GM12878 (cell line): ENCODE measurements at regions not wholly inside any gene's neighbourhood (a gene's known extent, or its start where the extent isn't known, plus 50 kb on each side); places are given as distances from the start of the nearest gene placed in this dataset.

Experiments
- ATAC-seq: fragments of 200-7000 bp; cut with Tn5 transposase; 3 replicates; pipeline ENCODE4 v1.9.1; 2020; ENCODE audit warnings: mild to moderate bottlenecking, moderate library complexity
- BruUV-seq: library from RNA; stranded (reverse); fragments of 400-500 nt; replicated peaks from 2 replicates; lab custom pipeline; 2021; lab: Mats Ljungman, UMichigan
- CTCF ChIA-PET: fragments of 300-600 bp; sonication (Branson Sonifier 250); formaldehyde crosslinking; extraction: SDS; loops from one replicate; lab custom pipeline; 2021; ENCODE audit warnings: inconsistent platforms; lab: Yijun Ruan, JAX
- POLR2A ChIA-PET: fragments of 350-600 bp; formaldehyde crosslinking; extraction: SDS; loops from one replicate; lab custom pipeline; 2021; ENCODE audit warnings: inconsistent platforms; lab: Charles Lee
- RAD21 ChIA-PET: fragments of 300-600 bp; sonication (Branson Sonifier 250); formaldehyde crosslinking; loops from one replicate; lab custom pipeline; 2023; ENCODE audit warnings: antibody characterized with exemption; ENCODE audit not compliant: unreplicated experiment; lab: Charles Lee
- SMC1A ChIA-PET: fragments of 300-600 bp; sonication (Branson Sonifier 250); formaldehyde crosslinking; loops from one replicate; lab custom pipeline; 2023; ENCODE audit not compliant: unreplicated experiment, uncharacterized antibody; lab: Charles Lee
- DNase-seq: peaks from one replicate; pipeline ENCODE4 v3.0.0-alpha.2; 2011; ENCODE audit warnings: low read depth, low spot score
- FAIRE-seq: peaks from 3 replicates; lab custom pipeline; 2011; peaks lifted over from hg19 to GRCh38; lab: Jason Lieb, UNC
- H2AFZ ChIP-seq: 2 replicates; pipeline ENCODE4 v1.6.0; 2011; ENCODE audit warnings: low read depth, low read length, control low read depth; ENCODE audit not compliant: control insufficient read depth
- H3K27ac ChIP-seq: 2 replicates; pipeline ENCODE4 v1.5.1; 2011; ENCODE audit warnings: control low read depth; ENCODE audit not compliant: control insufficient read depth, insufficient read depth
- H3K27me3 ChIP-seq, 2 experiments: replicated peaks in 1 of 2; 2 replicates each; pipeline versions ENCODE4 v1.6.0 to v1.6.1; 2011; ENCODE audit warnings: low read length in 1 of 2; ENCODE audit not compliant: control insufficient read depth in 2 of 2, insufficient read depth in 2 of 2
- H3K36me3 ChIP-seq, 2 experiments: 2 replicates each; pipeline ENCODE4 v1.5.1; 2011; ENCODE audit warnings: low read length in 1 of 2; ENCODE audit not compliant: control insufficient read depth in 2 of 2, insufficient read depth in 2 of 2
- H3K4me1 ChIP-seq: 2 replicates; pipeline ENCODE4 v1.6.1; 2011; ENCODE audit warnings: mild to moderate bottlenecking, low read length, moderate library complexity, mixed read lengths; ENCODE audit not compliant: control insufficient read depth, insufficient read depth
- H3K4me2 ChIP-seq: 2 replicates; pipeline ENCODE4 v1.6.0; 2011; ENCODE audit warnings: control low read depth; ENCODE audit not compliant: control insufficient read depth, insufficient read depth
- H3K4me3 ChIP-seq: fragments of 200-600 bp; sonication (generic); 2 replicates; pipeline ENCODE4 v1.5.1; 2016
- H3K79me2 ChIP-seq: 2 replicates; pipeline ENCODE4 v1.6.0; 2011; ENCODE audit warnings: low read length; ENCODE audit not compliant: control insufficient read depth, insufficient read depth
- H3K9ac ChIP-seq: 2 replicates; pipeline ENCODE4 v1.8.0; 2011; ENCODE audit warnings: low read length, control low read depth, mixed read lengths; ENCODE audit not compliant: control insufficient read depth, insufficient read depth
- H3K9me3 ChIP-seq: replicated peaks from 3 replicates; pipeline ENCODE4 v1.5.1; 2011; ENCODE audit warnings: mild to moderate bottlenecking, low read length; ENCODE audit not compliant: control insufficient read depth, insufficient read depth
- H4K20me1 ChIP-seq: 2 replicates; pipeline ENCODE4 v1.6.0; 2011; ENCODE audit not compliant: control insufficient read depth, insufficient read depth
- ELK1 ChIP-seq: IDR thresholded peaks from 2 replicates; pipeline ENCODE4 v1.6.1; 2012; ENCODE audit warnings: low read depth, low read length, improper control_type of control experiment
- MTA2 ChIP-seq: fragments of 450-650 bp; IDR thresholded peaks from 2 replicates; pipeline ENCODE4 v1.6.1; 2016; ENCODE audit warnings: low read depth, mild to moderate bottlenecking, moderate library complexity
- NR2C2 ChIP-seq: IDR thresholded peaks from 2 replicates; pipeline ENCODE4 v1.6.1; 2011; ENCODE audit warnings: borderline replicate concordance, low read depth; ENCODE audit not compliant: control insufficient read depth, insufficient read length
- PAX8 ChIP-seq: fragments of 450-650 bp; IDR thresholded peaks from 2 replicates; pipeline ENCODE4 v1.6.1; 2017; ENCODE audit warnings: mild to moderate bottlenecking, moderate library complexity
- PML ChIP-seq: IDR thresholded peaks from 2 replicates; pipeline ENCODE4 v1.6.1; 2012; ENCODE audit warnings: low read length, inconsistent platforms
- POLR2A ChIP-seq: IDR thresholded peaks from 2 replicates; pipeline ENCODE4 v1.6.1; 2011; ENCODE audit warnings: low read depth, mild to moderate bottlenecking, low read length
- RAD21 ChIP-seq: IDR thresholded peaks from 2 replicates; pipeline ENCODE4 v1.6.1; 2011; ENCODE audit warnings: mild to moderate bottlenecking, low read depth, low read length, moderate library complexity; ENCODE audit not compliant: insufficient read depth
- RBBP5 ChIP-seq: fragments of 200-600 bp; sonication (generic); conservative IDR thresholded peaks from 2 replicates; pipeline ENCODE4 v1.6.1; 2016
- SMAD5 ChIP-seq: IDR thresholded peaks from 2 replicates; pipeline ENCODE4 v1.6.1; 2016; ENCODE audit warnings: antibody characterized with exemption, low read depth
- STAT3 ChIP-seq: IDR thresholded peaks from 2 replicates; pipeline ENCODE4 v1.6.1; 2011; ENCODE audit warnings: low read depth, low read length, improper control_type of control experiment
- YY1 ChIP-seq: IDR thresholded peaks from 2 replicates; pipeline ENCODE4 v1.6.1; 2011; ENCODE audit warnings: low read depth, mild to moderate bottlenecking, low read length
- WGBS: methylation state at CpG from one replicate; pipeline ENCODE4 v1.1.6; 2016; ENCODE audit warnings: low lambda C conversion rate; ENCODE audit not compliant: insufficient replicate concordance, insufficient coverage; ENCODE audit errors: missing lambda C conversion rate; 5-methylcytosine and 5-hydroxymethylcytosine counted together
- in situ Hi-C: fragments of 300-500 bp; cut with MboI; formaldehyde crosslinking; loops from 9 replicates; pipeline ENCODE4 v1.14.3; 2018; ENCODE audit warnings: mixed read lengths
- intact Hi-C: fragments of 100-400 bp; cut with micrococcal nuclease; formaldehyde crosslinking; loops from one replicate; pipeline ENCODE4 v1.14.2; 2022; ENCODE audit not compliant: unreplicated experiment
- TF ChIP-seq, protein P1 (sequence below): fragments of 450-650 bp; IDR thresholded peaks from 2 replicates; pipeline ENCODE4 v1.6.1; 2017; ENCODE audit warnings: mild to moderate bottlenecking, moderate library complexity

GRCh38 chr1:238954865-238955264 is 431.5 kb upstream of the CHRM3 start (continued):
- TF ChIP-seq, protein P1, sequence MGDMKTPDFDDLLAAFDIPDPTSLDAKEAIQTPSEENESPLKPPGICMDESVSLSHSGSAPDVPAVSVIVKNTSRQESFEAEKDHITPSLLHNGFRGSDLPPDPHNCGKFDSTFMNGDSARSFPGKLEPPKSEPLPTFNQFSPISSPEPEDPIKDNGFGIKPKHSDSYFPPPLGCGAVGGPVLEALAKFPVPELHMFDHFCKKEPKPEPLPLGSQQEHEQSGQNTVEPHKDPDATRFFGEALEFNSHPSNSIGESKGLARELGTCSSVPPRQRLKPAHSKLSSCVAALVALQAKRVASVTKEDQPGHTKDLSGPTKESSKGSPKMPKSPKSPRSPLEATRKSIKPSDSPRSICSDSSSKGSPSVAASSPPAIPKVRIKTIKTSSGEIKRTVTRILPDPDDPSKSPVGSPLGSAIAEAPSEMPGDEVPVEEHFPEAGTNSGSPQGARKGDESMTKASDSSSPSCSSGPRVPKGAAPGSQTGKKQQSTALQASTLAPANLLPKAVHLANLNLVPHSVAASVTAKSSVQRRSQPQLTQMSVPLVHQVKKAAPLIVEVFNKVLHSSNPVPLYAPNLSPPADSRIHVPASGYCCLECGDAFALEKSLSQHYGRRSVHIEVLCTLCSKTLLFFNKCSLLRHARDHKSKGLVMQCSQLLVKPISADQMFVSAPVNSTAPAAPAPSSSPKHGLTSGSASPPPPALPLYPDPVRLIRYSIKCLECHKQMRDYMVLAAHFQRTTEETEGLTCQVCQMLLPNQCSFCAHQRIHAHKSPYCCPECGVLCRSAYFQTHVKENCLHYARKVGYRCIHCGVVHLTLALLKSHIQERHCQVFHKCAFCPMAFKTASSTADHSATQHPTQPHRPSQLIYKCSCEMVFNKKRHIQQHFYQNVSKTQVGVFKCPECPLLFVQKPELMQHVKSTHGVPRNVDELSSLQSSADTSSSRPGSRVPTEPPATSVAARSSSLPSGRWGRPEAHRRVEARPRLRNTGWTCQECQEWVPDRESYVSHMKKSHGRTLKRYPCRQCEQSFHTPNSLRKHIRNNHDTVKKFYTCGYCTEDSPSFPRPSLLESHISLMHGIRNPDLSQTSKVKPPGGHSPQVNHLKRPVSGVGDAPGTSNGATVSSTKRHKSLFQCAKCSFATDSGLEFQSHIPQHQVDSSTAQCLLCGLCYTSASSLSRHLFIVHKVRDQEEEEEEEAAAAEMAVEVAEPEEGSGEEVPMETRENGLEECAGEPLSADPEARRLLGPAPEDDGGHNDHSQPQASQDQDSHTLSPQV = no peak
- TF ChIP-seq PML (no peak), YY1 (no peak), POLR2A (no peak), STAT3 (no peak)

DNA sequence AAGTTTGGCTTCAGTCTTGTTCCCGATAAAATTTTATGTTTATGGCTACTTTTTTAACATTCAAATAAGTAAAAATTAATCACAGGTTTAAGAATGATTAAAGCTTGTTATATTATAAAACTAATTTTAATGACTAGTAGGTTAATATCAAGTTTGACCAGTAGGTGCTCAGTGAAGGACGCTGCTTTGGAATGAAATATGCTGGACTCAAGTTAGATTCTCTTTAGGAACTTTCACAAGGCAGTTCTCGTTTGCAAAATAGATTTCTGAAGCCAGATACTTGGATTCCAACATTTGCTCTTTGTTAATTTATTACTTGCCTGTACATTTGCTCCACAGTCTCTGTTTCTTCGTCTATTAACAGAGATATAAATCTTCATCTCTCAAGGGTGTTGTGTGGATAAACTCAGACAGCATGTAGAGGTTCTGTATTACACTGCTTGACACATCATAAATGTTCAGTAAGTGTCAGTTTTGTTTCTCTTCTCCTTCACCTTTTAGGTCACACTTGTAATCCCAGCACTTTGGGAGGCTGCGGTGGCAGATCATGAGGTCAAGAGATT is 432.8 kb upstream of the CHRM3 start:
- POLR2A ChIA-PET = no interaction called here
- no peaks in the 10 kb centered on the region for H3K9me3 ChIP-seq
- no peak overlapping the region for H3K4me2 ChIP-seq
- SMC1A ChIA-PET = interaction anchor here (0.6 to 1.0 kb wide), 3 partner anchors 34 to 1172 kb away, joined by 3 to 5 read pairs (median 4); no protein-coding TSS in a partner anchor
- H3K36me3 ChIP-seq = no peaks in the 10 kb centered on the region
- no peak overlapping the region for H2AFZ ChIP-seq
- TF ChIP-seq MTA2 = no peak
- no peak for TF ChIP-seq SMAD5
- no peak for TF ChIP-seq RBBP5
- no peak for TF ChIP-seq ELK1
- no peak for TF ChIP-seq RAD21
- TF ChIP-seq PAX8 = no peak
- no peak for TF ChIP-seq NR2C2
- DNase-seq (no peak), ATAC-seq (no peak), FAIRE-seq (no peak)
- H3K27ac ChIP-seq = no peak overlapping the region
- RAD21 ChIA-PET = no interaction called here
- no peak overlapping the region for H3K9ac ChIP-seq
- no peaks in the 10 kb centered on the region for H4K20me1 ChIP-seq
- in situ Hi-C loops = no loop called here
- intact Hi-C loops = loop anchor here (2.0 to 5.0 kb wide), 2 partner anchors 703 to 1101 kb away; no protein-coding TSS in a partner anchor
- H3K4me3 ChIP-seq = no peak overlapping the region
- 21% methylated on average over 5 of the region's 5 CpGs for WGBS
- CTCF ChIA-PET = interaction anchor here (0.6 to 0.9 kb wide), 3 partner anchors 31 to 1144 kb away, joined by 3 read pairs; no protein-coding TSS in a partner anchor
- H3K79me2 ChIP-seq = no peaks in the 10 kb centered on the region
- no TSS peak for BruUV-seq
- H3K4me1 ChIP-seq = no peaks in the 10 kb centered on the region
- no peaks in the 10 kb centered on the region for H3K27me3 ChIP-seq
